Sigmoid colon (tissue), 6 donors: ENCODE measurements at regions not wholly inside any gene's neighbourhood (a gene's known extent, or its start where the extent isn't known, plus 50 kb on each side); places are given as distances from the start of the nearest gene placed in this dataset.

Experiments used
- DNase-seq: peaks from one replicate; pipeline ENCODE4 v3.0.0-alpha.2; 2019
- H3K27ac ChIP-seq, 4 donors: fragments of 200-600 bp; sonication (generic); one replicate each; pipeline ENCODE4 v1.5.1; 2016 to 2019; ENCODE audit warnings: mild to moderate bottlenecking in 1 of 4
- H3K27me3 ChIP-seq, 3 donors: fragments of 200-600 bp; sonication (generic); one replicate each; pipeline ENCODE4 v1.5.1; 2019; ENCODE audit warnings: mild to moderate bottlenecking in 1 of 3
- H3K36me3 ChIP-seq, 4 donors: fragments of 200-600 bp; sonication (generic); one replicate each; pipeline ENCODE4 v1.5.1; 2016 to 2019
- H3K4me1 ChIP-seq, 4 donors: fragments of 200-600 bp; sonication (generic); one replicate each; pipeline ENCODE4 v1.5.1; 2017 to 2019
- H3K4me3 ChIP-seq, 4 donors: fragments of 200-600 bp; sonication (generic); one replicate each; pipeline ENCODE4 v1.5.1; 2017 to 2019; ENCODE audit warnings: mild to moderate bottlenecking in 2 of 4, moderate library complexity in 1 of 4
- H3K9me3 ChIP-seq, 4 donors: fragments of 200-600 bp in 3 of 4; sonication (generic) in 3 of 4; one replicate each; pipeline versions ENCODE4 v1.5.1 to v1.6.1; 2013 to 2019
- EP300 ChIP-seq, 4 donors: sonication (generic); formaldehyde crosslinking; IDR thresholded peaks; one replicate each; pipeline ENCODE4 v1.6.1; 2017; ENCODE audit warnings: antibody characterized with exemption in 4 of 4
- POLR2A ChIP-seq, 2 donors: fragments of 450-650 bp; IDR thresholded peaks; one replicate each; pipeline ENCODE4 v1.6.1; 2016; ENCODE audit warnings: antibody characterized with exemption in 2 of 2, mild to moderate bottlenecking in 2 of 2, moderate library complexity in 2 of 2
- POLR2AphosphoS5 ChIP-seq, 4 donors: sonication (generic); formaldehyde crosslinking; IDR thresholded peaks; one replicate each; pipeline ENCODE4 v1.6.1; 2017; ENCODE audit warnings: antibody characterized with exemption in 4 of 4
- WGBS, 2 donors: extraction: QIAGEN DNeasy Blood & Tissue Kit; methylation state at CpG; one replicate each; pipeline ENCODE4 v1.1.7; 2013; 5-methylcytosine and 5-hydroxymethylcytosine counted together
- intact Hi-C: fragments of 100-400 bp; cut with DNase I; formaldehyde crosslinking; loops from one replicate; pipeline ENCODE4 v1.15.1; 2023
- TF ChIP-seq, protein P1 (sequence below), 4 experiments: fragments of 450-650 bp in 3 of 4; fragments of 200-600 bp in 1 of 4; IDR thresholded peaks; one replicate each; pipeline ENCODE4 v1.5.1; 2016 to 2019; ENCODE audit warnings: antibody characterized with exemption in 4 of 4, mild to moderate bottlenecking in 3 of 4, moderate library complexity in 2 of 4
- donor health status: healthy with polysubstance abuse.
- donor health status: healthy.

GRCh38 chrX:45872480-45872879 is 671.8 kb upstream of the DIPK2B start:
- Histone ChIP-seq H3K36me3 (no peaks in the 10 kb centered on the region), H3K4me3 (no peak overlapping the region), H3K27ac (no peak overlapping the region), H3K4me1 (no peaks in the 10 kb centered on the region), H3K9me3 (no peaks in the 10 kb centered on the region), H3K27me3 (no peaks in the 10 kb centered on the region)
- DNase-seq, result no peak
- intact Hi-C loops, result no loop called here
- TF ChIP-seq EP300 (IDR thresholded peaks at IDR 0.05), result no peak
- TF ChIP-seq POLR2AphosphoS5 (IDR thresholded peaks at IDR 0.05), result no peak
- TF ChIP-seq POLR2A (IDR thresholded peaks at IDR 0.05), result no peak
- TF ChIP-seq, protein P1, sequence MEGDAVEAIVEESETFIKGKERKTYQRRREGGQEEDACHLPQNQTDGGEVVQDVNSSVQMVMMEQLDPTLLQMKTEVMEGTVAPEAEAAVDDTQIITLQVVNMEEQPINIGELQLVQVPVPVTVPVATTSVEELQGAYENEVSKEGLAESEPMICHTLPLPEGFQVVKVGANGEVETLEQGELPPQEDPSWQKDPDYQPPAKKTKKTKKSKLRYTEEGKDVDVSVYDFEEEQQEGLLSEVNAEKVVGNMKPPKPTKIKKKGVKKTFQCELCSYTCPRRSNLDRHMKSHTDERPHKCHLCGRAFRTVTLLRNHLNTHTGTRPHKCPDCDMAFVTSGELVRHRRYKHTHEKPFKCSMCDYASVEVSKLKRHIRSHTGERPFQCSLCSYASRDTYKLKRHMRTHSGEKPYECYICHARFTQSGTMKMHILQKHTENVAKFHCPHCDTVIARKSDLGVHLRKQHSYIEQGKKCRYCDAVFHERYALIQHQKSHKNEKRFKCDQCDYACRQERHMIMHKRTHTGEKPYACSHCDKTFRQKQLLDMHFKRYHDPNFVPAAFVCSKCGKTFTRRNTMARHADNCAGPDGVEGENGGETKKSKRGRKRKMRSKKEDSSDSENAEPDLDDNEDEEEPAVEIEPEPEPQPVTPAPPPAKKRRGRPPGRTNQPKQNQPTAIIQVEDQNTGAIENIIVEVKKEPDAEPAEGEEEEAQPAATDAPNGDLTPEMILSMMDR (IDR thresholded peaks at IDR 0.05), result no peak
- 71 to 91% methylated on average over 1 of the region's 1 CpG for WGBS, 2 donors

DNA sequence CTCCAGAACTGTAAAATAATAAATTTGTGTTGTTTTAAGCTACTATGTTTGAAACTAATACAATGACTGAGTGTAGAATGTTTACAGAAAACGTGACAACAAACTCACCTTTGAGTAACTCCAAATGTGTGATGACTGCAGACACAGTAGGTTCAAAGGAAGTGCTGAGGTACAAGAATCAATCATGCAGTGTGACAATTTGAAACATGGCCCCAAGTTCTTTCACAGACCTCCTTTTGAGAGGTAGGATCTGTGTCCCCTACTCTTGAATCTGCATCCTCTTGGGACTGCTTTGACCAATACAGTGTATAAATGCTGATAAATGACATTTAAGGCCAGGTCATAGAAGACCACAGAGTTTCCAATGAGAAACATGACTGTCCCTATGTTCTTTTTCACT is 667.7 kb upstream of the DIPK2B start:
- no peaks in the 10 kb centered on the region for H3K27me3 ChIP-seq
- TF ChIP-seq, protein P1 (IDR thresholded peaks at IDR 0.05), result no peak
- no peak for TF ChIP-seq POLR2AphosphoS5 (IDR thresholded peaks at IDR 0.05)
- TF ChIP-seq POLR2A (IDR thresholded peaks at IDR 0.05), result no peak
- TF ChIP-seq EP300 (IDR thresholded peaks at IDR 0.05), result no peak
- H3K36me3 ChIP-seq, result no peaks in the 10 kb centered on the region
- no peak overlapping the region for H3K27ac ChIP-seq
- intact Hi-C loops, result no loop called here
- no peak overlapping the region for H3K4me3 ChIP-seq
- WGBS, 2 donors, result 15 to 59% methylated on average over 1 of the region's 1 CpG
- H3K9me3 ChIP-seq, result no peaks in the 10 kb centered on the region
- DNase-seq, result no peak
- H3K4me1 ChIP-seq, result no peaks in the 10 kb centered on the region

DNA sequence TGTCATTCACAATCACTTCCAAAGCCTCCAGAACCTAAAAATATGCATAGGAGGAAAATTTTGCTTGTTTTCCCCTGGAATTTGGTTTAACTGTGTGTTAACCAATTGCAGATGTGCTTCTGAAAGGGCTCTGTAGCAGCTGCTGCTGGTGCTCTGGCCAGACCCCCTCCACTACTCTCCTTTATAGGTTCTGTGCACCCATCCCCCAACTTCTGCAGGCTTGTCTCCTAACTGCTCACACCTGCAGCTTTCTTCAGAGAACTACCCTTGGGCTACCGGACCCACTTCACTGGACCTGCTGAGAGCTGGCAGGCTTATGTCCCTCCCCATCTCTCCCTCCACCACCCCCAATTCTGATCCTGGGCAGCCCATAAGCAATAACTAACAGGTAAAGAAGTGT is 662.1 kb upstream of the DIPK2B start:
- no peak overlapping the region for H3K27ac ChIP-seq
- no peaks in the 10 kb centered on the region for H3K4me1 ChIP-seq
- H3K36me3 ChIP-seq, result no peaks in the 10 kb centered on the region
- TF ChIP-seq POLR2A (IDR thresholded peaks at IDR 0.05) (no peak), EP300 (IDR thresholded peaks at IDR 0.05) (no peak), POLR2AphosphoS5 (IDR thresholded peaks at IDR 0.05) (no peak)
- TF ChIP-seq, protein P1 (IDR thresholded peaks at IDR 0.05), result no peak
- H3K27me3 ChIP-seq, result no peaks in the 10 kb centered on the region
- intact Hi-C loops, result no loop called here
- no peak overlapping the region for H3K4me3 ChIP-seq
- WGBS, 2 donors, result 46 to 73% methylated on average over 1 of the region's 1 CpG
- DNase-seq, result no peak
- H3K9me3 ChIP-seq, result no peaks in the 10 kb centered on the region

DNA sequence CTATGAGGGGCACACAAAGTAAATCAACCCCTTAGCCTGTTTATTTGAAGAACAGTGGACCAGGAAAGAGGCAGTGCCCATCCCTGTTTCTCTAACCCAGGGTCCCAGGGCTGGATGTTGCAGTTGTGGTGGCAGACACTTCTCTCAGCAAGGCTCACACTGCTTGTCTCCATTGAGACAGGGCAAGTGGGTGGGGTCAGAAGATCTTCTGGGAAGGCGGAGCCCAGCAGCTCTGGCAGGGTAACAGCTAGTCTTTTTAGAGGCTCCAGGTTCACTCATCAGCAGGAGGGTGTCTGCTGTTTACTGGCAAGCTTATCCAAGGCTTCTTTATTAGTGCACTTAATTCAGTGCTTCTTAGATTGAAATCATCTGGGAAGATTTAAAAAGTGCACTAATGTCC is 659.8 kb upstream of the DIPK2B start:
- Histone ChIP-seq H3K4me1 (no peaks in the 10 kb centered on the region), H3K9me3 (no peaks in the 10 kb centered on the region), H3K36me3 (no peaks in the 10 kb centered on the region), H3K27ac (no peak overlapping the region), H3K27me3 (no peaks in the 10 kb centered on the region), H3K4me3 (no peak overlapping the region)
- intact Hi-C loops, result no loop called here
- 91 to 96% methylated on average over 1 of the region's 1 CpG for WGBS, 2 donors
- TF ChIP-seq POLR2A (IDR thresholded peaks at IDR 0.05) (no peak), POLR2AphosphoS5 (IDR thresholded peaks at IDR 0.05) (no peak), EP300 (IDR thresholded peaks at IDR 0.05) (no peak)
- TF ChIP-seq, protein P1 (IDR thresholded peaks at IDR 0.05), result no peak
- DNase-seq, result no peak

DNA sequence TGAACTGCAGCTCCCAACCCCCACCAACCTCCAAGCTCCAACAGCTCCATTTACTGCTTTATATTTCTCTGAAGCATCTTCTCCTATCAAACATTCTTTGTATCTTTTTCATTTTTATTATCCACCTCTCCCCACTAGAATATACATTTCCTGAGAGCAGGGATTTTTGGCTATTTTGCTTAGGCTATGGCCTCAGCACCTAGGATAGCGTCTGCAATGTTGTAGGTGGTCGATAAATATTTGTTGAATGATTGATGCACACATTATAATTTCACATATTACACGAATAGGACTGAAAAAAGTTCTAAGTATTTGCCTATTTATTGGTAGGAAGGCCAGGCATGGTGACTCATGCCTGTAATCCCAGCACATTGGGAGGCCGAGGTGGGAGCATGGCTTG is 658.7 kb upstream of the DIPK2B start:
- 88 to 89% methylated on average over 4 of the region's 4 CpGs for WGBS, 2 donors
- TF ChIP-seq EP300 (IDR thresholded peaks at IDR 0.05), result no peak
- no peak for TF ChIP-seq POLR2AphosphoS5 (IDR thresholded peaks at IDR 0.05)
- TF ChIP-seq, protein P1 (IDR thresholded peaks at IDR 0.05), result no peak
- TF ChIP-seq POLR2A (IDR thresholded peaks at IDR 0.05), result no peak
- no peaks in the 10 kb centered on the region for H3K36me3 ChIP-seq
- no peaks in the 10 kb centered on the region for H3K4me1 ChIP-seq
- intact Hi-C loops, result no loop called here
- no peak for DNase-seq
- no peaks in the 10 kb centered on the region for H3K27me3 ChIP-seq
- H3K4me3 ChIP-seq, result no peak overlapping the region
- no peak overlapping the region for H3K27ac ChIP-seq
- no peaks in the 10 kb centered on the region for H3K9me3 ChIP-seq
